A549 (cell line): ENCODE measurements at regions not wholly inside any gene's neighbourhood (a gene's known extent, or its start where the extent isn't known, plus 50 kb on each side); places are given as distances from the start of the nearest gene placed in this dataset.

ENCODE experiments used
- JUNB ChIP-seq: fragments of >200 bp; sonication (Bioruptor Twin); formaldehyde crosslinking; IDR thresholded peaks from 2 replicates; pipeline ENCODE4 v1.6.1; 2016
- KDM1A ChIP-seq: fragments of 200-600 bp; sonication (generic); IDR thresholded peaks from 2 replicates; pipeline ENCODE4 v1.6.1; 2016; ENCODE audit warnings: low read depth, mild to moderate bottlenecking
- MAX ChIP-seq: IDR thresholded peaks from 2 replicates; pipeline ENCODE4 v1.6.1; 2012
- NFE2L2 ChIP-seq: fragments of 150-350 bp; conservative IDR thresholded peaks from 2 replicates; pipeline ENCODE4 v1.6.1; 2014; ENCODE audit warnings: low read length
- PHF8 ChIP-seq: fragments of 200-600 bp; sonication (generic); IDR thresholded peaks from 2 replicates; pipeline ENCODE4 v1.6.1; 2016; ENCODE audit warnings: low read depth, mild to moderate bottlenecking, antibody characterized with exemption, moderate library complexity, borderline replicate concordance
- POLR2A ChIP-seq: IDR thresholded peaks from 2 replicates; pipeline ENCODE4 v1.6.1; 2012; ENCODE audit warnings: mild to moderate bottlenecking, low read length
- RAD21 ChIP-seq, 2 experiments: fragments of >200 bp in 1 of 2; sonication (Bioruptor Twin) in 1 of 2; formaldehyde crosslinking in 1 of 2; IDR thresholded peaks in 1 of 2; conservative IDR thresholded peaks in 1 of 2; 2 replicates in 1 of 2; 3 replicates in 1 of 2; pipeline ENCODE4 v1.6.1; 2012 to 2018; ENCODE audit warnings: inconsistent platforms in 1 of 2
- RFX5 ChIP-seq: fragments of 450-650 bp; IDR thresholded peaks from 2 replicates; pipeline ENCODE4 v1.7.1; 2014; ENCODE audit warnings: antibody characterized with exemption, mild to moderate bottlenecking, moderate library complexity
- RNF2 ChIP-seq: fragments of 200-600 bp; sonication (generic); IDR thresholded peaks from 2 replicates; pipeline ENCODE4 v1.6.1; 2016; ENCODE audit warnings: low read depth, mild to moderate bottlenecking, antibody characterized with exemption, moderate library complexity, borderline replicate concordance
- ZSCAN20 ChIP-seq: fragments of 250-450 bp; sonication (Bioruptor Pico); IDR thresholded peaks from 2 replicates; pipeline ENCODE4 v1.8.0; 2022; ENCODE audit warnings: mild to moderate bottlenecking, moderate library complexity
- TF ChIP-seq, protein P1 (sequence below): fragments of >200 bp; sonication (Bioruptor Twin); formaldehyde crosslinking; IDR thresholded peaks from 3 replicates; pipeline ENCODE4 v1.5.1; 2016

- TF ChIP-seq POLR2A = no peak
- TF ChIP-seq RNF2 = no peak
- TF ChIP-seq, protein P1, sequence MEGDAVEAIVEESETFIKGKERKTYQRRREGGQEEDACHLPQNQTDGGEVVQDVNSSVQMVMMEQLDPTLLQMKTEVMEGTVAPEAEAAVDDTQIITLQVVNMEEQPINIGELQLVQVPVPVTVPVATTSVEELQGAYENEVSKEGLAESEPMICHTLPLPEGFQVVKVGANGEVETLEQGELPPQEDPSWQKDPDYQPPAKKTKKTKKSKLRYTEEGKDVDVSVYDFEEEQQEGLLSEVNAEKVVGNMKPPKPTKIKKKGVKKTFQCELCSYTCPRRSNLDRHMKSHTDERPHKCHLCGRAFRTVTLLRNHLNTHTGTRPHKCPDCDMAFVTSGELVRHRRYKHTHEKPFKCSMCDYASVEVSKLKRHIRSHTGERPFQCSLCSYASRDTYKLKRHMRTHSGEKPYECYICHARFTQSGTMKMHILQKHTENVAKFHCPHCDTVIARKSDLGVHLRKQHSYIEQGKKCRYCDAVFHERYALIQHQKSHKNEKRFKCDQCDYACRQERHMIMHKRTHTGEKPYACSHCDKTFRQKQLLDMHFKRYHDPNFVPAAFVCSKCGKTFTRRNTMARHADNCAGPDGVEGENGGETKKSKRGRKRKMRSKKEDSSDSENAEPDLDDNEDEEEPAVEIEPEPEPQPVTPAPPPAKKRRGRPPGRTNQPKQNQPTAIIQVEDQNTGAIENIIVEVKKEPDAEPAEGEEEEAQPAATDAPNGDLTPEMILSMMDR = no peak
- no peak for TF ChIP-seq RAD21 (conservative IDR thresholded peaks at IDR 0.05 in 1 of 2, IDR thresholded peaks at IDR 0.05 in 1 of 2)
- TF ChIP-seq KDM1A = no peak
- TF ChIP-seq PHF8 = no peak
- no peak for TF ChIP-seq ZSCAN20 (CRISPR knock-in tag)
- TF ChIP-seq MAX = no peak
- TF ChIP-seq RFX5 = no peak
- no peak for TF ChIP-seq JUNB
- TF ChIP-seq NFE2L2 = no peak
Measured at GRCh38 chr18:38497266-38497665, 931.7 kb upstream of the CELF4 start.
